NCI-H2171 treated with DMSO at 0.1 percent for 48 hours (cell line): ENCODE measurements at regions not wholly inside any gene's neighbourhood (a gene's known extent, or its start where the extent isn't known, plus 50 kb on each side); places are given as distances from the start of the nearest gene placed in this dataset.
A peak's percentile ranks its signal among the peaks of the same experiment; 100 is the strongest.
"Not testable (repeated sequence)": the region's sequence is repeated elsewhere in the genome, so short reads cannot be mapped to it uniquely, and the experiment has no call there.

ENCODE experiments used
- DNase-seq: peaks from one replicate; lab custom pipeline; 2025; lab: John Stamatoyannopoulos, UW

DNA sequence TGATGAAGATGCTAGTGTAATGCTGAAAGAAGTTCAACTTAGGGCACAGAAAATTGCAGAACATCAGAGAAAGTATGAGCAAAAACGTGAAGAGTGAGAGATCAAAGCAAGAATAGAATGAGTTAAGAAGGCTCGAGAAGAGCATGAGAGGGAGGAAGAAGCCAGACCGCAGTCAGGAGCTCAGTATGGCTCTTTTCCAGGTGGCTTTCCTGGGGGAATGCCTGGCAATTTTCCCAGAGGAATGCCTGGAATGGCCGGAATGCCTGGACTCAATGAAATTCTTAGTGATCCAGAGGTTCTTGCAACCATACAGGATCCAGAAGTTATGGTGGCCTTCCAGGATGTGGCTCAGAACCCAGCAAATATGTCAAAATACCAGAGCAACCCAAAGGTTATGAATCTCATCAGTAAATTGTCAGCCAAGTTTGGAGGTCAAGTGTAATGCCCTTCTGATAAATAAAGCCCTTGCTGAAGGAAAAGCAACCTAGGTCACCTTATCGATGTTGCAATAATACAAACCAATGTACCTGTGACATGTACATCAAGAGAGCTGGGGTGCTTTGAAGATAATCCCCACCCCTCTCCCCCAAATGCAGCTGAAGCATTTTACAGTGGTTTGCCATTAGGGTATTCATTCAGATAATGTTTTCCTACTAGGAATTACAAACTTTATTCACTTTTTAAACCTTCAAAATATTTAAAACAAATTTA, 277.9 kb downstream of the LPIN1 start:
- DNase-seq: not testable (repeated sequence)

DNA sequence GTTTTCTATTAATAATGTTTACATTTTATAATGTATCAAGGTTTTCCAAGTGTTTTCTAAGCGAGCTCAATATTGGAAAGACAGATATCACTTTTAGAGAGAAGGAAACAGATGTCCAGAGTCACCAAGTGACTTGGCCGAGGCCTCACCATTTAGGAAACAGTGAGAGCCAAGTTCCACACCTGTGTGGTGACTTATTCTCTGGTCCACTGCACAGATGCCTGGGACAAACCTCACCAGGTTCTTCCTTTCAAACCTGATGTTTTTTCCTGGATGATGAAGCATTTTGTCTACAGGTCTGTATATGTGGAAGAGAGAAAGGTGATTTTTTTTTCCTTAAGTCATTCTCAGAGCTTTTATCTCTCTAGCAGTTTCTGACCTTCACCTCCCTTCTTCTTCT, 280.7 kb downstream of the LPIN1 start:
- no peak for DNase-seq

DNA sequence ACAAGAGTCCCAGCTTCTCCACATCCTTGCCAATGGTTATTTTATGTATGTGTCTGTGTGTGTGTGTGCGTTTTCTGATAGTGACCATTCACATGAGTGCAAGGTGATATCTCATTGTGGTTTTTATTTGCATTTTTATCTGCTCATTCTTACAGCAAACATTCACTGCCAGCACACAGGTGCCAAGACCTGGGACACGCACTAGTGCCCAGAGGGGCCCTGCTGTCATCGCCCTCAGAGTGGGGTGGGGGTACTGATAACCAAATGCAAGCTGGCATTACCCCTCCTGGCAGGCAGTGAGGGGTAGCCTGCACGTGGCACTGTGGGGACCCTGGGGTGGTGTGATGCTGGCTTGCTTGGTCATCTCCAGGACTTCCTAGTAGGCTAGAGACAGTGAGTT, 285.4 kb downstream of the LPIN1 start:
- no peak for DNase-seq

DNA sequence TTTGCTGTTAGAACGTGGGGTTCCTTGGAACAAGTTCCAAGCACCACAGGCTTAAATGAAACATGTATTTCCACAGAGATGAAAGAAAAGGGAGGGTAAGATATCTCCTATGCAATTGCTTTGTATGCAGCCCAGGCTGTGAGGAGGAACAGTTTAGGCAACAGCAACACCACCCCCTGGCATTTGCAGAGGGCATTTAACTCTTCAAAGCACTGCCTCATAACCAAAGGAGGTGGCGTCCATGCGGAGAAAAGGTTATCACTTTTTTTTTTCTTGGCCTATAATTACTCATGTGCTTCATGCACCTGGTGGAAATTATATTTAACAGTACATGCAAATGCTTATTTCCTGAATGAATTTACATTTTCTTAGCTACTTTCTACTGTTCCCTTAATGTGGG, 286.0 kb downstream of the LPIN1 start:
- no peak for DNase-seq

DNA sequence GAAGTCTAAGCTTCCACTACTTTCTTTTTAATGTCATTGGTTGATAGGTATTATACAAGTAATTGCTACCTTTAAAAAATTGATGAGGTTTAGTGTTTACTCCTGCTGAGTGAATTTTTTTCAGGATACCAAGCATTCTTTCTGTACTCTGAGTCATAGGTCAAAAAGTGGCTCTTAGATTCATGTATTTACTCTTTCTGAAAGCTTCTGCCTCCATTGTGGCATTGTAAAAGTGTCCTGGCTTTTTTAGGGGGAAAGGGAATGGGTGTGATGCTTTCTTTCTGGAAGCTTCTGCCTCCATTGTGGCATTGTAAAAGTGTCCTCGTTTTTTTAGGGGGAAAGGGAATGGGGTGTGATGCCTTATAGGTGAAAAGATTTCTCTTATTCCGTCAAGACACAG, 286.5 kb downstream of the LPIN1 start:
- no peak for DNase-seq

DNA sequence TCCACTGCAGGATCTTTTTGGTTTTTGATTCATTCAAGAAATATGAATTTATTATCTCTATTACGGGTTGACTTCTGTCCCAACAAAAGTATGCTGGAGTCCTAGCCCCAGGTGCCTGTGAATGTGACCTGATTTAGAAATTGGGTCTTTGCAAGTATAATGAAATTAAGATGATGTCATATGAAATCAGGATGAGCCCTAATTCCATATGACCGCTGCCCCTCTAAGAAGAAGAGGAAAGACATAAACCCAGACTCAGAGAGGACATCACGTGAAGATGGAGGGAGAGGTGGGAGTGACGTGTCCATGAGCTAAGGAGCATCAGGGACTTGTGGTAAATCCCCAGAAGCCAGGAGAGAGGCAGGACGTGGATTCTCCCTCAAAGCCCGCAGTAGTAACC, 287.1 kb downstream of the LPIN1 start:
- no peak for DNase-seq

DNA sequence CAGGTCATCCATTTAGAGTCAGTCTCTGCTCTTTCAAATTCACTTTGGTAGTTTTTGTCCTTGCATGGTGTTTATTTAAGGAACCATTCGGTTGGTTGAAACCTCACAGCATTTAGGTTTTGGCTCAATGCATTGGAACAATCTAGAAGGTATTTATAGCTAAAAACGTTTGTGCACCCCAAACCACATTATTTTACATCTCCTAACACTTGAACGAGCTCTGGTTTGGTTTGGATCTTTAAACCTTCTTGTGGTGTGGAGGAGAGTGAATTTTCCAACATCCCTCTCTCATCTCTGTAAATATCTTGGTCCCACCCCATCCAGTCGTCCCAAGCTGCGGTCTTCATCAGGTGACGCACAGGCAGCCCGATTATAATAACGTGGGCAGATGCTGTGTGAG, 287.9 kb downstream of the LPIN1 start:
- no peak for DNase-seq

DNA sequence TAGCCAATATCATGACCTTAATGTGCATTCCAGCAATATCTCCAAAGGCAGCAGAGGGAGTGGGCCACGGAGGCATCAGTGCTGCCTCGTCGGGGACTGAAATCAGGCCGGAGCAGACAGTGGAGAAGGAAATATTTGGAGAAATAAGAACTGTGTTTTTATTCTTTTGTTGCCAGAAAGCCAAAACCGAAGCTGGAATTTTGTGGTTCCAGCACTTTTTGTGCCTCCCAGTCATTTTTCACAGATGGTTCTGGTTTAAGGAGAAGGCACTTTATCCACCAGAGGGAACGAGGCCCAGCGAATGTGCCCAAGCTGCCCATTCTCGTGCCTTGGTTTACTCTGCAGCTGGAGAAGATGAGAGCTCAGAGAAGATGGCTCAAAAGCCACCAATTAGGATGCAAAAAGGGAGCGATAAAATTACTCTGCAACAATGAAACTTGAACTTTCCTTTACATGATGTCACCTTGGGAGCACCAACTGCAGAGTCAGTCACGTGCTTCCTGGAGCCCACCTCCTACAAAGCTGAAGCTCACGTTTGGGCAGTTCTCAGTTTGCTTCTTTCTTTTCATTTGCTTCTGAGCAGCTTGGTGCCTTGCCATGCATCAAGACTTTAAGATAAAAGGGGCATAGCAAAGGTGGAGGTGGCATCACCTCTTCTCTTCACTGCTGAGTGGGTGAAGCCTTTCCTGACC, 288.7 kb downstream of the LPIN1 start:
- DNase-seq: no peak

DNA sequence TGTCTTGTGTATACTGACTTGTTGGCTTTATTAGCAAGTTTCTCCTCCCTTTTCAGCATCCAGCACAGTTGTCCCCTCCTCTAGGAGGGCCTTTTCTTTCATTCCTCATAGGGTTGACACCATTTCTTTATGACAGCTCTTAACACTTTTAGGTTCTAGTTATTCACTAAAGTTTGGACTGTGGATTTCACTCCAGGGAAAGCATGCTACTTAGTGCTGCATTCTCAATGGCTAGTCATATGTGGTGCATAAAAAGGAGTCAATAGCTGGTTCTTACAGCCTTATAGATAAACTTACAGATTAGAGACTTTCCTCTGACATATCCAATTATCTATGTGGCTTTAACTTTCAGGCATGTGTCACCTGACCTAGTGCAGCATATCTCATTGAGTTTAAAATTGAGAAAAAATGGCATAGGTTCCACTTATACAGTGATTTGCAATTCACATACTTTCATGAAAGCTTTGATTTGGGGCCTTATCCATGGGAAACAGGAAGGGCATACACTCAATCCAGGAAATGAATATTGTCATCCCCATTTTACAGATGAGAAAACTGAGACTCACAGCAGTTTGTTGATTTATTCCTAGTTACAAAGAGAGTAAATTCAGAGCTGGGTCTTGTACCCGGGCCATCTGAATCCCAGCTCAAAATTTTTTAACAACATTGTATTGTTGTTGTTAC, 289.7 kb downstream of the LPIN1 start:
- no peak for DNase-seq

DNA sequence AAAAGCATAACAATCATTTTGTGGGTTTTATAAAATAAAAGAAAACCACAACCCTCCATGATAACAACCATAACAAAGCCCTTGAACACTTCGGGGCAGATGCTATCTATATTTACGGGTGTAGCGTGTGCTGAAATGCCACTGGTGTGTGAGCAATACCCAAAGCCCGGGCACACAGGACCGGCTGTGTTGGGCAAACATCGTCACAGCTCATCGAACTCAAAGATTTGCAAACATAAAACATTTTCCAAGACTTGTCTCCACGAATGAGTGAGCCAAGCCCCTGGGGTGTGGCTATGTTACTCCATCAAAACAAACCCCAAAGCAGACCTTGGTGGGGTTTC, 290.2 kb downstream of the LPIN1 start:
- DNase-seq: no peak

DNA sequence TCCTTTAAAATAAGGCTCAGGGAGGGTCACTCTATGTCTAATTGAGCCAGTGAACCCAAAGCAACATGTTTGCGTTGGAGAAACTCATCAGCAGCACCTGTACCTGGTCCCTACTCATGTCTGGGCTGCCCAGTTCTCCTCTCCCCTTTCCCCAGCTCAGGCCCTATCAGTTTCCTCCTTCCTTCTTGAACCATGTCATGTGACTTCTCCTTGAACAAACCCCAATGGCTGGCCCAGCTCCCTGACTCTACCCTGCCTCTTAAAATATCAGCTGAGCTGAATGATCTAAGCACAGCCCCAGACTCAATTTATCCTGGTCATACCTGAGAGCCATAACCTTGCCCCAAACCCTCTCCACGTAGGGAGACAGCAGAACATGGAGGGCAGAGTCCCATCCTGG, 290.9 kb downstream of the LPIN1 start:
- no peak for DNase-seq

DNA sequence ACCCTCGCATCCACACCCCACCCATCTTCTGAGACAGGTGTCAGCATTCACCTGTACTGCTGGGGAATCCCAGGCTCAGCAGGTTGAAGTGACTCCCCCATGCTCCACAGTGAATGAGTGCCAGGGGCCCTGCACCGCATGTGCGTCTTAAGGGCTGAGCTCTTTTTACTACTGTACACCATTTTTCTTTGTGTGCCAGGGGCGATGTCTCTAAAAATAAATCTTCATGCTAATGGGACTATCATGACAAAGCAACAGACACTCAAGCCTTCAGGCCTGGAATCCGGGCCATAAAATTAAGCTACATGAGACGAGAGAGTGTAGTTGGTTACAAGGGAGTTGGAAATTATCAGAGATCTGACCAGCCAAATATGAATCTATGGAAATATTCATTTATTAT, 294.8 kb downstream of the LPIN1 start:
- no peak for DNase-seq

DNA sequence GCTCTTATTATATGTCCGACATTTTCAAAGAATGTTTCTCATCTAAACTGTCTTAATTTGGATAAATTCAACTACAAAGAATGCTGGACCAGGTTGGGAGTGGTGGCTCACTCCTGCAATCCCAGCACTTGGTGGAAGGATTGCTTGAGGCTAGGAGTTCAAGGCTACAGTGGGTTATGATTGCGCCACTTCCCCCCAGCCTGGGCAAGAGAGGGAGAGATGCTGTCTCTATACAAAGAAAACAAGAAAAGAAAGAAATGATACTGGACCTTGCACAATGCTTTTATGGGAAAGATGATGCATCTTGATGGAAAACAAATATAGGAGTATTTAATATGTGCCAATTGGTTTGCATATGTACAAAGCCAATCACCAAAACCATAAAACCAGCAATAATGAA, 296.7 kb downstream of the LPIN1 start:
- DNase-seq: no peak

DNA sequence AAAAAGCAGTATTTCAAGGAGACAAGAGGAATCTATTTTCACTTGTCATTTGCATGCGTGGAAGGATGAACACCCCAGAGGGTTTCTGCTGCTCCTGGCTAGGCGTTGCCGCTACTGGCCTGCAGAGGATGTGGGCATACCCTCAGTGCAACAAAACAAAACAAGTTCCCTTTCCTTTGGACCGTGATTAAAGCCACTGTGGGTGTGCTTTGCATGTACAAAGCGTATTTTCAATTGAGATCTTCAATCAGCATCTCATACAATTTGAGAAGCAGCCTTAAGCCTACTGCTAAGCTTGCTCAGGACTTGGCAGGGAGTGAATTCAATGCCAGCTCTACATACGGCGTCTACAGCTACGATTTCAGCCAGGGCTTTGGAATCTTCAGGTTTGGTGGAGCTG, 298.4 kb downstream of the LPIN1 start:
- no peak for DNase-seq

DNA sequence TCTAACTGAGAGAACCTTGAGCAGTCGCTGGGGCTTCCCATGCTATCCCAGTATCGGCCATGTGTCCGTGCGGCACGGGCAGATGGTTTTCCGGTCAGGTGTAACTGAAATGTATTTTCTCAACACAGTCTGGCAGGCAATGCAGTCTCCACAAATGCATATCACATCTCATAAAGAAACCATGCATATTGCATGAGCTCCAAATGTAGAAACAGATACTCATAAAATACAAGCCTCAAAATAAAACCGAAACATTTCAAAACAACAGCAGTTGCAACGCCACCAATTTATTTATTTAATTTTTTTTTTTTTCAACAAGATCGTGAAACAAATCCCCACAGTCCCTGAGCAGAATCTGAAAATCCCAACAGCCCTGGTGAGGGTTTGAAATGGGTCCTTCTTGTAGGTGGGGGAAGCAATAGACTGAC, 299.4 kb downstream of the LPIN1 start:
- DNase-seq: peak; percentile 68

DNA sequence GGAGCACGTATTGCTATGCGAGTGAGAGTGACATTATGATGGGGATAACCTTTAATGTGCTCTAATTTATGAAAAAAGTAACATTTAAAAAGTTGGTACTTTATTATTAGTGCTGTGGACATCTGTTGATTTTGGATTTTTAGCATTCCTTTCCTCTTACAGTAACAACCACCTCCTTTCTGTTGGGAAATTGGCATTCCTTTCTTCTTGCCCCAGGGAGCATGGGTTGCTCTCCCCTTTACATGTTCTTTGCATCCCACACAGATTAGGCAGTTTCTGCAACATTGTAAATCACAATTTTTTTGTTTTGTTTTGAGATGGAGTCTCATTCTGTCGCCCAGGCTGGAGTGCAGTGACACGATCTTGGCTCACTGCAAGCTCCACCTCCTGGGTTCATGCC, 300.2 kb downstream of the LPIN1 start:
- no peak for DNase-seq

DNA sequence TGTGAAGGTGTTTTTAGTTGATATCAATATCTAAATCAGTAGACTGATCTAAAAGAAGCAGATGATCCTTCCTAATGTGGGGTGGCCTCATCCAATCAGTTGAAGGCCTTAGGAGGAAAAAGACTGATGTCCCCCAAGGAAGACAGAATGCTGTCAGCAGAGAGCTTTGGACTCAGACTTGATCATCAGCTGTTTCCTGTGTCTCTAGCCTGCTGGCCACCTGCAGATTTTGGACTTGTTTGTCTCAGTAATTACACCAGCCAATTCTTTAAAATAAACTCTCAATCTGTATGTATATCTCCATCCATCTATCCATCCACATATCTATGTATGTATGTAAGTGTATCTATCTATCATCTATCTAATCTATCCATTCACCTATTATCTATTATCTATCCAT, 301.3 kb downstream of the LPIN1 start:
- no peak for DNase-seq

DNA sequence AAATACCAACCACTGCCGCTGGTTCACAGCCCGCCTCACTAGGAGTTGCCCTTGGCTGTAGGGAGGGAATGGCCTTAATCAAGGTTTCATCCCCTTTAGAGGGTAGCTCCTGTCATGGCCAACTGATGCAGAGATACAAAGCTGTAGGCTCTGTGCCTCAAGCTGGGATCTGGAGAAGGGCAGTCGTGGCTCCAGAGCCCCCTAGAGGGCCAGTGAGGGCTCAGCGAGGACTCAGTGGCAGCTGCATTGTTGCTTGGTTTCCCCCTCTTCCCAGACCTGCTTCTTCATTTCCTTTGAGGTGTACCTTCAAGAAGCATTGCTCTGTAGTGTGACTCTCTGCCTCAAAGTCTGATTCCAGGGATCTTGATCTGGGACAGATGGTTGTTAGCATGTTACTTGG, 302.1 kb downstream of the LPIN1 start:
- DNase-seq: peak; percentile 13

DNA sequence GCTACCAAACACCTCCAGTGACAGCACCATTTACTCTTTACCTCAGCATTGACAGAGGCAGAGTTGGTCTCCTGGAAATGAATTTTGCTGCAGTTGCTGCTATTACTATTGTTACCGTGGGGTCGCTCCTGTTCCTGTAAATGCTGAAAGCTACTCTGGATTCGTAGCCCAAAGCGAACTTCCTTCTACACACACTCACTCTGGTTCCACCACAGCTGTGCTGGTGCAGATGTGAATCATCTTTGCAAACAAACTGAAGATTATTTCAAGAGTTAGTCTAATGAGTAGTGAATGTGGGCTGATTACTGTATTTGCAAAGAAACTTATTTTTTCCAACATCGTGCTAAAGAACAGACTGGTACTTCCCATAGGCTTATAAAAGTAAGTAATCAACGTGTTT, 304.0 kb downstream of the LPIN1 start:
- no peak for DNase-seq

DNA sequence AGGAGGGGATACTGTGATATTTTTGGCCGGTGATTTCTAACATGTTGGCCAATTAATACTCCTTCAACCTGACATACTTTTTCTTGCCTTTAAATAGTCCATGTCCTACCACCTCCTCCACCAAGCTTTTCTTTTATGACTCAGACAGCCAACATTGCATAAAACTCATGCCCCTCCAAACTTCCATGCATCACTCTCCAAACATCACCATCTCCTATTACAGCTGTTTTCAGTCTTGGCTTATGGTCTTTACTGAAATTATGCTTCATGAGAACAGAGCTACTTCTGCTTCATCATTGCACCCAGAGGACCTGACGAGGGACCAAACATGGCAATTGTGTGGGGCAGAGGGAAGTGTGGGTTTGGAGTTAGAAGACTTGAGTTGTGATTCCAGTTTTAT, 305.4 kb downstream of the LPIN1 start:
- DNase-seq: no peak

DNA sequence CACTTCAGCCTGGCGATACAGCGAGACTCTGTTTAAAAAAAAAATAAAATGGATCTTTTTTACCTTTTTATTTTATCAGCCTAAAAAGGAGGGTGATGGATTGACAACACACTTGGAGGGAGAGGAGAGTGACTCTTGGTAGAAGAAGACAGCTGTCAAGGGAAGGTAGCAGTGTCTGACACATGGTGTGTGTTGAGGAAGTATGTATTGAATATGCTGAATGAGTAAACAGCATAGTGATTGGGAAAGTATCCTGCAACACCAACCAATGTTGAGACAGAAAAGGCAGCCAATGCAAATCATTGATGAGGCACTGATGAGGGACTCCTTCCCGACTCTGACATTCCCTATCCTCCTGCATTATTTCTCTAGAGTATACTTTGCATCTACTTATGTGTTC, 306.4 kb downstream of the LPIN1 start:
- DNase-seq: no peak

DNA sequence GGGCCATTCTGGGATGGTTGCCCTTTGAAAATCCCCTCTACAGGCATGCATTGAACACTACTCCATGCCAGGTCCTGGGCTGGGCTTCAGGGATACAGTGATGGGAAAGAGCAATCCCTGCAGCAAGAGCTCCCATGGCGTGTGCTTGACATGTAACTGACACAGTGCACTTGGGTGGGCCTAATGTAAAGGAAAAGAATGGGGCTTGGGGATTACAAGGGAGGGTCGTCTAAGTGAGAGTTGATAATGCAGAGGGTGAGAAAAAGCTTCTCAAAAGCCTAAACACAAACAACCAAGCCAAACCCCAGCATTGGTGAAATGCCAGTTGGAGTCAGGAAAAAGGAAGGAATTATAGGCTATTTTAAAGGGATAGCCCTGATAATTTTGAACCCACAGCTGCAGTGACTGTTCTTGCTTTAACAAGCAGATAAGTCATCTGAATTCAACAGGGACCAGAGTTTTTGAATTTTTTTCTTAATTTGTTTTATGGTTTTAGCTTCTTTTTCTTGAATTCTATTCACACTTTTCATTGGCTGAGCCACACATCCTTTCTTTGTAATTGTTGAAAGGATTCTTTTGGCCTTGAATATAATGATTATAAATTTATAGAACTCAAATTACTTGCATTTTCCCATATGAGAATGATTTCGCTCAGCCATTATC, 308.7 kb downstream of the LPIN1 start:
- no peak for DNase-seq
